ENCODE measurements at regions not wholly inside any gene's neighbourhood (a gene's known extent, or its start where the extent isn't known, plus 50 kb on each side); places are given as distances from the start of the nearest gene placed in this dataset.
A peak's percentile ranks its signal among the peaks of the same experiment; 100 is the strongest.
"Not testable (repeated sequence)": the region's sequence is repeated elsewhere in the genome, so short reads cannot be mapped to it uniquely, and the experiment has no call there.

GRCh38 chr15:53923741-53924140 is 54.5 kb upstream of the UNC13C start:
- not testable (repeated sequence) for DNase-seq (ENCODE audit: low read depth)

GRCh38 chr15:53918180-53919079 is 59.8 kb upstream of the UNC13C start:
- no peak for DNase-seq (ENCODE audit: low read depth)

GRCh38 chr15:53917109-53917508 is 61.1 kb upstream of the UNC13C start:
- no peak for DNase-seq (ENCODE audit: low read depth)

- DNase-seq (ENCODE audit: low read depth), result no peak
These were observed 66.8 kb upstream of the UNC13C start for GRCh38 chr15:53911431-53911830.

- no peak for DNase-seq (ENCODE audit: low read depth)
These were observed 67.4 kb upstream of the UNC13C start for GRCh38 chr15:53910852-53911251.

GRCh38 chr15:53910236-53910849 is 67.9 kb upstream of the UNC13C start:
- DNase-seq (ENCODE audit: low read depth), result no peak

GRCh38 chr15:53903129-53903528 is 75.1 kb upstream of the UNC13C start:
- no peak for DNase-seq (ENCODE audit: low read depth)

GRCh38 chr15:53893468-53893867 is 84.8 kb upstream of the UNC13C start:
- DNase-seq (ENCODE audit: low read depth), result not testable (repeated sequence)

- not testable (repeated sequence) for DNase-seq (ENCODE audit: low read depth)
These were observed 86.4 kb upstream of the UNC13C start for GRCh38 chr15:53891862-53892261.

GRCh38 chr15:53884441-53884840 is 93.8 kb upstream of the UNC13C start:
- no peak for DNase-seq (ENCODE audit: low read depth)

- DNase-seq (ENCODE audit: low read depth), result no peak
These were observed 95.9 kb upstream of the UNC13C start for GRCh38 chr15:53882311-53882710.

GRCh38 chr15:53880357-53880756 is 97.9 kb upstream of the UNC13C start:
- DNase-seq (ENCODE audit: low read depth), result no peak

GRCh38 chr15:53875711-53876110 is 102.5 kb upstream of the UNC13C start:
- DNase-seq (ENCODE audit: low read depth), result no peak

GRCh38 chr15:53875139-53875538 is 103.1 kb upstream of the UNC13C start:
- DNase-seq (ENCODE audit: low read depth), result no peak

GRCh38 chr15:53872410-53872809 is 105.8 kb upstream of the UNC13C start:
- peak; percentile 3 for DNase-seq (ENCODE audit: low read depth)

GRCh38 chr15:53869806-53870073 is 108.5 kb upstream of the UNC13C start:
- no peak for DNase-seq (ENCODE audit: low read depth)

- peak; percentile 2 for DNase-seq (ENCODE audit: low read depth)
These were observed 109.0 kb upstream of the UNC13C start for GRCh38 chr15:53869044-53869805.

GRCh38 chr15:53862386-53862785 is 102.9 kb upstream of the WDR72 start:
- DNase-seq (ENCODE audit: low read depth), result no peak

GRCh38 chr15:53861792-53862191 is 102.3 kb upstream of the WDR72 start:
- DNase-seq (ENCODE audit: low read depth), result no peak

- no peak for DNase-seq (ENCODE audit: low read depth)
These were observed 91.8 kb upstream of the WDR72 start for GRCh38 chr15:53851110-53851848.

GRCh38 chr15:53847745-53848144 is 88.3 kb upstream of the WDR72 start:
- DNase-seq (ENCODE audit: low read depth), result no peak

GRCh38 chr15:53844634-53845033 is 85.2 kb upstream of the WDR72 start:
- no peak for DNase-seq (ENCODE audit: low read depth)
